GM18502 (cell line): ENCODE measurements at regions not wholly inside any gene's neighbourhood (a gene's known extent, or its start where the extent isn't known, plus 50 kb on each side); places are given as distances from the start of the nearest gene placed in this dataset.
"Not testable (repeated sequence)": the region's sequence is repeated elsewhere in the genome, so short reads cannot be mapped to it uniquely, and the experiment has no call there.

Experiments
- ATAC-seq: cut with Tn5 transposase; IDR thresholded peaks from one replicate; pipeline ENCODE4 v1.9.1; 2021; ENCODE audit warnings: mild to moderate bottlenecking; ENCODE audit not compliant: unreplicated experiment, poor library complexity

GRCh38 chr12:88750867-88751543 lies 170.7 kb upstream of the KITLG start:
- no peak for ATAC-seq

DNA sequence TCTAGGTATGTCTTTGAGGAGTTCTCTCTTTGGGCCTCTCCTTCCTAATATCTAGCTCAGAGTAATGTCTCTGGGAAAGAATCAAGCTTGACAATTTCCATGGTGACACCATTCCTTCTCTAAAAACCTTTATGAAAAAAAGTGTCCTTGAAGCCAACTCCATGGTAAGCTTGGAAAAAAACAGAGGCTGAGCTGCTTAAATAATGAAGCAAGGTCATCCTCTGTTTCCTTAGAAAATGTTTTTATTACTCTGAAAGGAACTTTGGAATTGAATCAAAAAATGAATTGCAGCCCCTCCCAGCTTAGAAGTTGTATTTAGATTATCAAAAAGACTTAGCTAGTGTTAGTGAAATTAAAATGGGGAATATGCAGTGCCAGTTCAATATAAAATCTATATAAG lies 166.1 kb upstream of the KITLG start:
- no peak for ATAC-seq

- no peak for ATAC-seq
These were observed 163.8 kb upstream of the KITLG start for GRCh38 chr12:88743946-88744685.

GRCh38 chr12:88737838-88738472 lies 157.7 kb upstream of the KITLG start:
- ATAC-seq = no peak

DNA sequence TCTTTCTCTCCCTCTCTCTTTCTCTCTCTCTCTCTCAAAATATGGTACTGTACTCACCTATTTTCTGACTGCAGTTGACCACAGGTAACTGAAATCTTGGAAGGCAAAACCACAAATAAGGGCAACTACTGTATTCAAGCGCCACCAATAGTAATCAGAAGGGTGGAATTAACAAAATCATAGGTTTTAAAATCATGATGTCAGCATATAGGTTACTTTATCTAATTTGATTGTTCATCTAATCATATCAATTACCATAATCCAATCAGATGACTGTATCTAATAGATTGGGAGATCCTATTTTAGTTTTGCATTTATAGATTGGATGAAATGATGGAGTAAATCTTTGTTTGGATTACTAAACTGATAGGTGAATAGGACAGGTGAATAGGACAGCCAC lies 155.8 kb upstream of the KITLG start:
- ATAC-seq = no peak

GRCh38 chr12:88733008-88733407 lies 152.7 kb upstream of the KITLG start:
- no peak for ATAC-seq

- ATAC-seq = no peak
These were observed 148.9 kb upstream of the KITLG start for GRCh38 chr12:88729196-88729595.

GRCh38 chr12:88726806-88727720 lies 146.8 kb upstream of the KITLG start:
- no peak for ATAC-seq

- no peak for ATAC-seq
These were observed 145.4 kb upstream of the KITLG start for GRCh38 chr12:88725592-88726143.

DNA sequence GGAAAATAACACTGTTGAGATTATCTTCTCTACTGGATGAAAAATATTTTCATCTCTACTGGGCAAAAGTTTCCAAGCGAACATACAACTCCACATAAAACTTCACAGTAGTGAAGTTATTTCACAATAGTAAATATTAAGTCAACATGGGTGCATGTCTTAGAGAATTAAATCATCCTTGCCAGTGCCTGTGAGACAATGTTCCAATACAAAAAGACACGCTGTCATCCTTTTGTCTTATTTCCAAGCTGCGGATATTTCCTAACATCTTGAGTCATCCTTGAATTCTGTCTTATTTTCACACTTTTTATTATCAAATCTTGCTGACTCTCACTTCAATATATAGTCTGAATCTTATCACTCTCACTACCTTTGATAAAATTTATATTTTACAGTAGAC lies 142.9 kb upstream of the KITLG start:
- no peak for ATAC-seq

GRCh38 chr12:88720785-88721650 lies 140.7 kb upstream of the KITLG start:
- ATAC-seq = no peak

GRCh38 chr12:88720231-88720630 lies 140.0 kb upstream of the KITLG start:
- no peak for ATAC-seq

DNA sequence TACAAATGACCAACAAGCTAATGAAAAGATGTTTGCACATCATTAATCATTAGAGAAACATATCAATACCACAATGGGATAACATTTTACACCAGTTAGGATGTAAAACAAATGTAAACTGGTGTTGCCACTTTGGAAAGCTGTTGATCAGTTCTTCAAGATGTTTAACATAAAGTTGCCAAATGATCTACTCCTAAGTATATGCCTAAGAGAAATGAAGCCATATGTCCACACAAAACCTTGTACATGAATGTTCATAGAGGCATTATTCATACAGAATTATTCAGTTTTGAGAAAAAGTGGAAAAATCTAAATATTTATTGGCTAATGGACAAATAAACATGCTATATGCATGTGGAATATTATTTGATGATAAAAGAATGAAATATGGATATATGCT lies 136.9 kb upstream of the KITLG start:
- ATAC-seq = no peak

DNA sequence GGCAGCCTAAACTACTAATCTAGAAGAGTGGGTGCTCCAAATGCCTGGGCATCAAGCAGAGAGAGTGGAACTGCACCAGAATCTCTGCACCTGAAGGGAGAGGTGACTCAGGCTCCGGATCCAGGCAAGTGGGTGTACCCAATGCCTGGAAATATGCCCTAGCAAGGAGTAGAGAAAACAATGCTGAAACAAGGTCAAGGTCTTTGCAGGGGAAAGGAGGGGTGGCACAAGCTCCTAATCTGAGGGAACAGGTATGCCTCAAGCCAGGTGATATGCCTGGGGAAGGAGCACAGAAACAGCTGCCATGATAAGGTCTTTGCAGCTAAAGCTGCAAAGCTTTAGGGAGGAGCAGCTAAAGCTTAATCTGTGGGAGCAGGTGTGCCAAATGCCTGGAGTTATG lies 136.0 kb upstream of the KITLG start:
- ATAC-seq = no peak

DNA sequence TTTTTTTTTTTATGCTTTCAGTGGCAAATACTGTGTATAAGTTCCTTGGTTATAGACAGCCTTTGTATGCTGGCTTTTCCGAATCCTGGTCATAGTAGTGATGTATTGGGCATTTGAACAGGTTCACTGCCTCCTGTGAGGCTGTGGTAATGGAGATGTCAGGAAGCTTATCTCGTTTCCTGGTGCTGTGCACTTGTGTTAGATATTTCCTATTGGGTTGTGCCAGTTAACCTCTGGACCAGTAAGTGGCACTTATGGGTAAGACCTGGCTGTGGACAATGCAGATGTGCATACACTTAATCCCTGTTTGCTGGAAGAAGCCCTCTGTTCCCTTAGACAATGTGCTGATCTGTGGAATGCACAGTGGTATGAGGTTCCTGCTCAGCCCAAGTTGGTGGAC lies 135.4 kb upstream of the KITLG start:
- ATAC-seq = no peak

GRCh38 chr12:88714263-88714882 lies 134.1 kb upstream of the KITLG start:
- not testable (repeated sequence) for ATAC-seq

DNA sequence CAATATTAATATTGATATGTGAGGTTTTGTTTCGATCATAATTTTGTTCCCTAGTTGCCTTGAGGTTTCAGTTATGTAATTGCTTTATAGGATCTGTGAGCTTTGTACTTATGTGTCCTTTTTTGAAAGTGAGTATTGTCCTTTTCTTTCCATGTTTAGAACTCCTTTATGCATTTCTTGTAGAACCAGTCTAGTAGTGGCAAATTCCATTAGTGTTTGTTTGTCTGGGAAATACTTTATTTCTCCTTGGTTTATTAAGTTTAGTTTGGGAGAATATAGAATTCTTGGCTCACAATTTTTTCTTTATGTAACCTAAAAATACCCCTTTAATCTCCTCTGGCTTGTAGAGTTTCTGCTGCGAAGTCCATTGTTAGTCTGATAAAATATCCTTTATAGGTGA lies 127.5 kb upstream of the KITLG start:
- no peak for ATAC-seq

GRCh38 chr12:88706286-88706685 lies 126.0 kb upstream of the KITLG start:
- ATAC-seq = no peak

DNA sequence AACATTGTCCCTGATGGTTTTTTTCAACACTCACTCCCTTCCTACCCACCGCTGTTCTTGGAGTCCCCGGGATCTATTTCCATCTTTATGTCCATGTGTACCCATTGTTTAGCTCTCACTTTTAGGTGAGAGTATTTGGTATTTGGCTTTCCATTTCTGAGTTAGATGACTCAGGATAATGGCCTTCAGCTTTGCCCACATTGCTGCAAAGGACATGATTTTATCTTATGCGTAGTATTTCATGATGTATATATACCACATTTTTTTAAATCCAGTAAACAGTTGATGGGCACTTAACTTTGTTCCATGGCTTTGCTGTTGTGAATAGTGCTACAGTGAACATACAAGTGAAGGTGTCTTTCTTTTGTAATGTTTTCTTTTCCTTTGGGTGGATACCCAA lies 123.5 kb upstream of the KITLG start:
- no peak for ATAC-seq
